NCI-H345 treated with DMSO at 0.1 percent for 48 hours (cell line): ENCODE measurements at regions not wholly inside any gene's neighbourhood (a gene's known extent, or its start where the extent isn't known, plus 50 kb on each side); places are given as distances from the start of the nearest gene placed in this dataset.
A peak's percentile ranks its signal among the peaks of the same experiment; 100 is the strongest.
"Not testable (repeated sequence)": the region's sequence is repeated elsewhere in the genome, so short reads cannot be mapped to it uniquely, and the experiment has no call there.

Experiments
- DNase-seq: peaks from one replicate; lab custom pipeline; 2025; ENCODE audit not compliant: unreplicated experiment; lab: John Stamatoyannopoulos, UW

- DNase-seq: no peak
These were observed 72.4 kb downstream of the FH start for GRCh38 chr1:241447031-241447644.

GRCh38 chr1:241444836-241445235, 74.7 kb downstream of the FH start:
- no peak for DNase-seq

- DNase-seq: no peak
These were observed 76.0 kb downstream of the FH start for GRCh38 chr1:241443561-241443960.

GRCh38 chr1:241442686-241443085, 76.9 kb downstream of the FH start:
- no peak for DNase-seq

GRCh38 chr1:241440904-241441303, 78.7 kb downstream of the FH start:
- DNase-seq: no peak

GRCh38 chr1:241438686-241439085, 80.9 kb downstream of the FH start:
- DNase-seq: not testable (repeated sequence)

GRCh38 chr1:241432241-241432640, 75.2 kb upstream of the RGS7 start:
- DNase-seq: no peak

- not testable (repeated sequence) for DNase-seq
These were observed 68.1 kb upstream of the RGS7 start for GRCh38 chr1:241425091-241425490.

GRCh38 chr1:241424480-241424971, 67.5 kb upstream of the RGS7 start:
- no peak for DNase-seq

GRCh38 chr1:241423541-241424479, 66.8 kb upstream of the RGS7 start:
- peak; percentile 51 for DNase-seq

GRCh38 chr1:241422470-241422869, 65.5 kb upstream of the RGS7 start:
- peak; percentile 31 for DNase-seq

GRCh38 chr1:241419986-241420385, 63.0 kb upstream of the RGS7 start:
- no peak for DNase-seq

- DNase-seq: no peak
These were observed 60.3 kb upstream of the RGS7 start for GRCh38 chr1:241417258-241417657.

- no peak for DNase-seq
These were observed 57.0 kb upstream of the RGS7 start for GRCh38 chr1:241413974-241414373.

- no peak for DNase-seq
These were observed 56.4 kb upstream of the RGS7 start for GRCh38 chr1:241413386-241413785.

GRCh38 chr1:241412646-241413045, 55.6 kb upstream of the RGS7 start:
- no peak for DNase-seq

GRCh38 chr1:241411776-241412338, 54.9 kb upstream of the RGS7 start:
- DNase-seq: no peak

GRCh38 chr1:241411056-241411775, 54.2 kb upstream of the RGS7 start:
- DNase-seq: no peak

- DNase-seq: no peak
These were observed 51.2 kb upstream of the RGS7 start for GRCh38 chr1:241408170-241408569.
